Stimulated activated CD8-positive, alpha-beta memory T cell treated with anti-CD3 and anti-CD28 coated beads, Interleukin-7, amount 100 ng/mL, for 1 hour (primary cell): ENCODE measurements at regions not wholly inside any gene's neighbourhood (a gene's known extent, or its start where the extent isn't known, plus 50 kb on each side); places are given as distances from the start of the nearest gene placed in this dataset.

ENCODE experiments used
- DNase-seq, 2 donors: peaks; one replicate each; pipeline ENCODE4 v3.0.0-alpha.2; 2020; ENCODE audit warnings: low read depth in 2 of 2

GRCh38 chr2:121095257-121096080 is 189.5 kb downstream of the TFCP2L1 start:
- no peak for DNase-seq

DNA sequence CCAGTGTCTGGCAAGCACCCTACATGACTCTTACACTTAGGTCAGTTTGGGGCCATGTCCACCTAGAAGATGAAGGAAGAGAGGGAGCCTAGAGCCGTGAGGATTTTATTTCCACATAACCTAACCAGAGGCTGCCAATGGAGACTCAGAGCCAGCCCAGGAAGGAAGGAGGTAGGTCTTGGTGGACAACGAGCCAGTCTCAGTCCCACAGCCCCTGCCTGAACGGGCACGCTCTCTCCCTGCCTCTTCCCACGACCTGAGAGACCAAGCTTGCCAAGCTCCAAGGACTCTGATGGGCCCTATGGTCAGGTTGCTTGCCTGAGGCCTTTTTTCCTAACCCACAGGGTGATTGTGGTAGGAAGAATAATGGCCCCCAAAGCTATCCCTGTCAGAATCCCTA is 188.4 kb downstream of the TFCP2L1 start:
- DNase-seq = no peak

DNA sequence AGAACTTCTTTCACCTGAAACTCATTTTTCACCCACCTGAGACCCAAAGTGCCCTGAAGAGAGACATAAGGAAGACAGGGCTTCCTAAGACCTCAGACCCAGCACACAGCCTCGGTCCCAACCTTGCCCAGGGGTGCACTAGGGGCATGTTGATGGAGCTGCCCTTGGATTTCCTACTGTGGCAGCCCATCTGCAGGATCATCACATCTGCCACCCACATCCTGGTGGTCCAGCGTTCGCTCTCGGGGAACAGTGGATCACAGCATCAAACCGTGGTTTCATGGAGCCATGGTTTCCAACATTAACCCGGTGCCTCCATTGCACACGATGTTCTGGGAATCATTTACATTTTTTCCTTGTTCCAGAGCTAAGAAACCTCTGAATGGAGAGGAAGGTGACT is 186.4 kb downstream of the TFCP2L1 start:
- DNase-seq = no peak

DNA sequence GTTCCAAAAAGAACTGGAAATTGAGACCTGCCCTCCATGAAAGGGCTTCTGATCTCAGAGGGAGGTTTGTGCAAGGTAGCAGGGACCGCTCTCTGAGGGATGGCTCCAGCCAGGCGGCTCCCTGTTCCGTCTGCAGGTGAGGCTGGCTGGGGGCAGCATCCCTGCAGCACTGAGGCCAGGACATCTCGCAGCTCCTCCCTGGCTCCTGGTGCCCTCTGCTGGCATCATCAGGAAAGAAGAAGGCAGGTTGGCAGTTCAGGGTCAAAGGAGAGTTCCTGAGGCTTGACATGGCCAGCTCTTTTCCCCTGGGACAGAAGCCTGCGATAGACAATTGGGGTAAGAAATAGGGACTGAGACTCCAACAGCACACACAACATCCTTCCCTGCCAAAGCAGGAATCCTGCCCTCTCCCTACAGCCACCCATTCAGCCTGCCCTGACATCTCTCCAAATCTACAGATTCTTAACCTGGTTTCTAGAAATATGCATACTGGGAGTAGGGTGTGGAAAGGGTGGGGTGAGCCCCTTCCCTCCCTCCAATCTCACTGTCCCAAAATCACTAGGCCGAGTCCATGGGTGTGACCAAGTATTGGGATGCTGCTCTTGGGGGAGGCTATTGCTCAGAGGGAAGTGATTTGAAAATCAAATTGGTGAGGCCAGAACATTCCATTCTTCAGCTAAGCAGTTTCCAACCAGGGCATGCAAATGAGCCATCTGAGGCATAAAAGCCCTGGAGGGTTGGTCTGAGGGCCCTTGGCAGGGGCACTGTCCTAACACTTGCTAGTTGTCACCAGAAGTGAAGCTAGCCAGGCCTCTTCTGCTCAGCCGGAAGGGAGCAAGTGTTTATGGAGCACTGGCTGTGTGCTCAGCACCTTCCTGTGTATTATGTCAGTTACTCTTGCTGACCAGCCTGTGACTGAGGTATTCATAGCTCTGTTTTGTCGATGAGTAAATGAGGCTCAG is 185.4 kb downstream of the TFCP2L1 start:
- no peak for DNase-seq

DNA sequence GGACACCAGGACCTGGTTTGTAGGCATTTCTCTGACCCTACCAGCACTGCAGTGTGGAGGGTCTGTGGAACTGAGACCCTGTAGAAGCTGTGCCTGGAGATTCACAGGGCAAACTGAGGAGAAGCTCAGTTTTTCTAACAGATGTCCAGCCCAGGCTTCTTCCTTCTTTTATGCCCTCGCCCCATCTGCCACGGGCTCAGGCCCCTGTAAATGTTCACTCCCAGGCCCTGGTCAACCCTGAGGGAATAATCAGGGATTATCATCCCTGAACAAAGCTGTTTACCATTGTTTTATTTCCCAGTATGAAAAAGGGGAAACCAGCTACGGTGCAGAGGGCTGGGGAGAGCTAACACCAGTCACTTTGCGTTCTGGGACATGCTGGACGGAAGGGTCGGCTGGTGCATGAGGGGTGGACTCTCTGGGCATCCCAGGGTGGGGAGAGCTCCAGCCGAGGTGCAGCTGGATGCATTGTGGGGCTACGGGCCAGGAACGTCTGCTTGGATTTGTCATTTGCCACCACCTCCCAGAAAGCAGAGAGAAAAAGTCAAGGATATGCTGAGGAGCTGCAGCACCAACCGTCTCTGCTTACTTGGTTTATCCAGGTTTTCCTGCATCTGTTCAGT is 183.8 kb downstream of the TFCP2L1 start:
- no peak for DNase-seq

DNA sequence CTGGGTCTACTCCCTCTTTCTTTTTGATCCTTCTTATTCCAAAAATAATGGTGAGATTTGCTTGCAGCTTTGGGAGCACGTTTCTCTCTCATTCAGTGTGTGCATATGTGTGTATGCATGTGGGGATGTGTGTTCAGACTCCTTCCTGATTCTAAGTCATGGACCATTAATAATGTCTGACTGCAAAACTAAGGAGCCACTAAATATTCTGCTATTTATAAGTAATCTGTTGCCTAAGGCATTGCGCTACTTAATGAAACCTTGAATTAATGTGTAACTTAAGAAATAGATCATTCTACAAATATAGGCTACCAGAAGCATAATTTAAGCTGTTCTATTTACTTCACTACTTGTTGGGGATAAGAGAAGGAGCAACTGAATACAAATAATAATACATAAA is 182.1 kb downstream of the TFCP2L1 start:
- DNase-seq = no peak

- DNase-seq = no peak
Observed at GRCh38 chr2:121103960-121104359, 181.0 kb downstream of the TFCP2L1 start.

GRCh38 chr2:121104721-121105141 is 180.3 kb downstream of the TFCP2L1 start:
- DNase-seq = no peak

DNA sequence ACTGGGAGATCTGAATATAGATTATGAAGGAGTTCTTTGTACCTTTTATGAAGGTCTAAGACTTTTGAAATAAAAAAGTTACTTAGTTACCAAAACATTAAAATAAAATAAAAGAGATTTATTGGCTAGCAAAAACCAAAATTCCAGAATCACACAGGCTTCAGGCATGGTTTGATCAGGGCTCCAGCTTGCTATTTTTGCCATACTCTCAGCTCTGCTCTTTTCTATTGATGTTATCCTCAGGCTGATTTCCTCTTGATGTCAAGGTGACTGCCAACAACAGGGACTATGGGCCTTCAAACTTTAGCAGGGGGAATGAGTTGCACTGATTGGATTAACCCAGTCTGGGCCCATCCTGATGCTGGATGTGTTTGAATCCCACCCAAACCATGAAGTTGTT is 174.1 kb downstream of the TFCP2L1 start:
- DNase-seq = no peak

DNA sequence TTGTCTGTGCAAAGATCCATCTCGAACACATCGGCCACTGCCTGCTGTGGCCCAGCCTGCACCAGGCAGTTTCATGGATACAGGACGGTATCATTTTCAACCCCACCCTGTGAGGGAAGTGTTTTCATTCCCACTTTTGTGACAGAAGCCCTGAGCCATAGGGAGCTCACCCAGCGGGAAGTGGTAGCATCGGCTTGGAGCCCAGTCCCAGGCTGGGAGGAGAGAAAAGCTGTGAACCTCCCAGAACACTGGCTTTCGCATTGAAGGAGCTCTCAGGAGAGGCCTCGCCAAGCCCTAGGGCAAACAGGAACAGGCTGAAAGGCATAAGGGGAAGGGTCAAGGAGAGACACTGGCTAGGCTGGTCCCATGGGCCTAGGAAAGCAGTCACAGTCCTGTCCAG is 166.1 kb downstream of the TFCP2L1 start:
- DNase-seq = no peak

DNA sequence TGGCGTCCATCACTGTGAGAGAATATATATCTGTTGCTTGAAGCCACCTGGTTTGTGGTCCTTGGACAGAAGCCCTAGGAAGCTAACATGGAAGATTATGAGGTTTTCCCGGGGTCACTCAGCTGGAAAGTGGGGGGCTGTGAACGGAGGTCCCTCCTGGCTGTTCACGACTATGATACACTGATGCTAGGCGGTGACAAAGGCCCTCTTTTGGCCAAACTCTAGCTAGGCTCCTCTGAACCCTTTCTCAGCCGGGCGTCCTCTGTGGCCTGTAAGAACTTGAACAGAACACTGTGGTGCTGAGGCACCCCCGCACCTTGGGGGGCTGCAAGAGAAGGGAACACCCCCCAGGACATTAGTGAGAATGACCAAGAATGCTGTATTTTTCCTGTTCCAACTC is 164.6 kb downstream of the TFCP2L1 start:
- no peak for DNase-seq

DNA sequence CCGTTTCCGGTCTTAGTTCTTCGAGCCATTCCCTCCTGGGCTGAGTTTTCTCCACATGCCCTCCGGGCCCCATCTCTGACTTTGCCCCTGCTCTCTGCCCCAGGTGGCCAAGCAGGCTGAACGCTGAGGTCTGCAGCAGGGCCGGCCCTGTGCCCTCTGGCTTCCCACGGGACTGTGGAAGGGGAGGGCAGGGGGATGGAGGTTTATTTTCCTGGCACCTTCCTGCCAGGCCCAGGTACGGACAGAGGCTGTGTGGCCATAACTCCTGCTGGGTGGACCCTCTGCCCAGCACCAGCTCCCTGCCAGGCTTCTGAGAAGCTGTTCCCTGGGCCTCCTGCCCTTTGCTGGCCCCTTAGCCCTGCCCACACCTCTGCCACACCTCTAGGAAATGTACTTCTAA is 164.0 kb downstream of the TFCP2L1 start:
- no peak for DNase-seq

- DNase-seq = no peak
Observed at GRCh38 chr2:121121661-121122060, 163.3 kb downstream of the TFCP2L1 start.

DNA sequence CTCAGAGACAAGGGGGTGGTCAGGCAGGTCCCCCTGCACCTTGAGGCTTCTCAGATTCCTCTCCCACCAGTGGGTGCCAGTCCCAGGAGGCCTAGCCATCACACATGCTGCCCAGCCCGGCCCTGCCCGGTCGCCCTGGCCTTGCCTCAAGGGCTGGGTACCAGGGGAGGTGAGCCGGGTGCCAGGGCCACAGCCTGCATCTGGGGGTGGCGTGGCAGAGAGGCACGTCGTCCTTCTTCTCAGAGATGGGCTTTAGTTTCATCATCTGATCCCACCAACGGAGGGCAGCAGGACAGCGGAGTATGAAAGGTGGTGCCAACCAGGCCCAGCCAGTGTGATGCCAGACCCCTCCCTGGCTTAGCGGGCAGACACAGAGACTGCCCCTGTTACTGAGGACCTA is 161.7 kb downstream of the TFCP2L1 start:
- no peak for DNase-seq

- no peak for DNase-seq
Observed at GRCh38 chr2:121124330-121124729, 160.7 kb downstream of the TFCP2L1 start.

- no peak for DNase-seq
Observed at GRCh38 chr2:121125350-121125749, 159.7 kb downstream of the TFCP2L1 start.

DNA sequence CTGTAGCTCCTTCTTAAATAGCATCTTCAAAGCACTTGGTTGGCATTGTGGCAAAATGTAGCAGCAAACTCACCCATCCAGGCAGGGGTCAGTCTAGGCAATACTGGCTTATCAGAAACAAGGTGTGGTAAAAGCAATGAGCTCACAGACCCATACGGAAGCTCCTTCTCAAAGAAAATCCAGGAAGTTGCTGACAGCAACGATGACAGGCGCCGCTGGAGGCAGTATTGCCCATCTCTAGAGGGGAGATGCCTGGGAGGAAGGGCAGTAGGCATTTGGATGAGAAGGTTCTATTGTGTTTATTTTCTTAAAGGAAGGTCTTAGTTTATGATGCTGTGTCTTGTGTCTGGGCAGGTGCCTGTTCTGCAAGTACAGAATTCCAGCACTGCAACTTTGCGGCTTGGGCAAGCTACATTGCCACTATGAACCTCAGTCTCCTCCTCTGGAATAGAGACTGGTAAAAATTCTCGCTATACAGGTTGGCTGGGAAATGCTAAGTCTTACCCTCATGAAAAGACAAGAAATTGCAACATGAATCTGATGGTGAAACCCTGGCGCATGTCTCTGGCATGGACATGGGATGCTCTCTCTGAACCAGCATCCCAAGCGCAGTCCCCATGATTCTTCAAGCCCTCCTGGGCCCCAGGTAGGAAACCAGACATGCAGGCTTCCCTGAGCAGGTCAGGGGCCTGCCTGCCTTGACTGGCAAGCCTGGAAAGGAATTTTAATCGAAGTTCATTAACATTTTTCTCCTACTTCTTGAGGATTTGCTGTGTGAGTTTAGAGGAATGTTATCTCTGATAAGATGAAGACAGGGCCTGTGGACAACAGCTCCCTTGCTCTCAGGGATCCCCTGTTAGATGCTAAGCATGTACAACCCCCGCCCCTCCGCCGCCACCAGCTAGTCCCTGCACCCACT is 156.0 kb downstream of the TFCP2L1 start:
- DNase-seq = no peak

DNA sequence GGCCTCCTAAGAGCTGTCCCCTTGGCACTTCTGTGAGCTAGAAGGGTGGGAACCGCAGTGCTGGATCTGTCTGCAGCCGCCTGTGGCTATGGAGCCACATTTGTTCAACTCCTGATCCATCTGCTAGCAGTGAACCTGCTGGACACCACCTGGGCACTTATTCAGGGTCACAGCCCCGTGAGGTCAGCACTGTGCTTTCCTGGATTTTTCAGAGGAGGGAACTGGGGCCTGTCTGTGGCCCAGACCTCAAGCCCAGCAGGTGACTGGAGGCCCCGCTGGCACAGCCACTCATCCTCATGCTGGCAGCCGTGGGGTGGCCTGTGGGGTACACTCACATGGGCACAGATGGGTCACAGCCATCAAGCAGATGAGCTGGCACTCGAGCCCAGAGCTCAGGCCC is 155.3 kb downstream of the TFCP2L1 start:
- no peak for DNase-seq

- no peak for DNase-seq
Observed at GRCh38 chr2:121130301-121130850, 154.6 kb downstream of the TFCP2L1 start.

GRCh38 chr2:121131375-121131774 is 153.6 kb downstream of the TFCP2L1 start:
- no peak for DNase-seq
